ENCODE measurements at regions not wholly inside any gene's neighbourhood (a gene's known extent, or its start where the extent isn't known, plus 50 kb on each side); places are given as distances from the start of the nearest gene placed in this dataset.

- TF ChIP-seq POLR2A (IDR thresholded peaks at IDR 0.05) (no peak), CTCF (IDR thresholded peaks at IDR 0.05 in 4 of 5, conservative IDR thresholded peaks at IDR 0.05 in 1 of 5) (no peak)
Observed at GRCh38 chr5:62682059-62682458, 103.4 kb downstream of the LRRC70 start.
